ENCODE measurements at regions not wholly inside any gene's neighbourhood (a gene's known extent, or its start where the extent isn't known, plus 50 kb on each side); places are given as distances from the start of the nearest gene placed in this dataset.

DNA sequence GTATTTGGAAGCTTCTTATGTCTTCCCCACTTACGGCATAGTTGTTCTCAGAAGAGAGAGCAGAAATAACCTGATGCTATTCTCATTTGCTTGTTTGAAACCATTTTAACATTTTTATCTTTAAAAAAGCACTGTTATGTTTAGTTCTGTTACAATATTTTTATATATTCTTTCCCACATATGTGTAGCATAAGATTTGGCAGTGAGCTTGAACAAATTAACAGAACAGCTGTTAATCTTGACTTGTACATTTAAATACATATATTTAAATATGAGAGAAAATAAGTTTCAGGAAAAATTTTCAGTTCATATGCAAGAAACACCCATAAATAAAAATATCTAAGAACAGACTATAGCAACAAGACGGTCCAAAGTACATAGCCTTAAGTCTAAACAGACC, 431.7 kb upstream of the IRAK1BP1 start:
- no peak for TF ChIP-seq EZH2phosphoT487 (IDR thresholded peaks at IDR 0.05; ENCODE audit: low read depth)
- TF ChIP-seq, protein P1, sequence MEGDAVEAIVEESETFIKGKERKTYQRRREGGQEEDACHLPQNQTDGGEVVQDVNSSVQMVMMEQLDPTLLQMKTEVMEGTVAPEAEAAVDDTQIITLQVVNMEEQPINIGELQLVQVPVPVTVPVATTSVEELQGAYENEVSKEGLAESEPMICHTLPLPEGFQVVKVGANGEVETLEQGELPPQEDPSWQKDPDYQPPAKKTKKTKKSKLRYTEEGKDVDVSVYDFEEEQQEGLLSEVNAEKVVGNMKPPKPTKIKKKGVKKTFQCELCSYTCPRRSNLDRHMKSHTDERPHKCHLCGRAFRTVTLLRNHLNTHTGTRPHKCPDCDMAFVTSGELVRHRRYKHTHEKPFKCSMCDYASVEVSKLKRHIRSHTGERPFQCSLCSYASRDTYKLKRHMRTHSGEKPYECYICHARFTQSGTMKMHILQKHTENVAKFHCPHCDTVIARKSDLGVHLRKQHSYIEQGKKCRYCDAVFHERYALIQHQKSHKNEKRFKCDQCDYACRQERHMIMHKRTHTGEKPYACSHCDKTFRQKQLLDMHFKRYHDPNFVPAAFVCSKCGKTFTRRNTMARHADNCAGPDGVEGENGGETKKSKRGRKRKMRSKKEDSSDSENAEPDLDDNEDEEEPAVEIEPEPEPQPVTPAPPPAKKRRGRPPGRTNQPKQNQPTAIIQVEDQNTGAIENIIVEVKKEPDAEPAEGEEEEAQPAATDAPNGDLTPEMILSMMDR (IDR thresholded peaks at IDR 0.05; ENCODE audit: low read depth, low read length) = no peak
- no peaks in the 10 kb centered on the region for H4K20me1 ChIP-seq (ENCODE audit: insufficient read depth, low read length)
- no peak overlapping the region for H3K27ac ChIP-seq (ENCODE audit: low read length)

DNA sequence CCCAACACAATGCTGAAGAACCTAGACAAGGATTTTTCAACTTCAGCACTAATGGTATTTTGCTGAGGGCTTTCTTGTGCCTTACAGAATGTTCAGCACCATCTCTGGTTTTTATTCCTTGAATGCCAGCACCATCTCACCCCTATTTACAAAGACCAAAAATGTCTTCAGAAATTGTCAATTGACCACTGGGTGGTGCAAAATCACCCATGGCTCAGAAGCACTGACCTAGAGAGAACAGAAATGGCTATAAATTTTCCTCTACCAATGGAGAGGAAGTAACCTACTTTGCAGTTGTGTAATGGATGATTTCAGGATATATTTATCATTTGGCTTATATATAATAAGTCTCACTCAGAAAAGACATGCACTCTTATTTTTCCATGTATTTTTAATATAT, 431.0 kb upstream of the IRAK1BP1 start:
- TF ChIP-seq, protein P1 (IDR thresholded peaks at IDR 0.05; ENCODE audit: low read depth, low read length) = peak; percentile 42
- TF ChIP-seq EZH2phosphoT487 (IDR thresholded peaks at IDR 0.05; ENCODE audit: low read depth) = no peak
- Histone ChIP-seq H3K9me3 (ENCODE audit: insufficient read depth, low read length) (no peaks in the 10 kb centered on the region), H3K4me1 (ENCODE audit: low read length) (no peaks in the 10 kb centered on the region), H4K20me1 (ENCODE audit: insufficient read depth, low read length) (no peaks in the 10 kb centered on the region), H2AFZ (ENCODE audit: low read depth, low read length) (no peak overlapping the region), H3K36me3 (replicated peaks; ENCODE audit: low read depth, low read length) (no peaks in the 10 kb centered on the region), H3K9ac (ENCODE audit: low read length) (no peak overlapping the region), H3K4me3 (ENCODE audit: low read length) (no peak overlapping the region), H3K4me2 (ENCODE audit: low read length) (no peak overlapping the region), H3K79me2 (ENCODE audit: low read length) (no peaks in the 10 kb centered on the region), H3K27ac (ENCODE audit: low read length) (no peak overlapping the region), H3K27me3 (ENCODE audit: low read depth, low read length) (no peaks in the 10 kb centered on the region)

More for the DNA sequence above, 431.7 kb upstream of the IRAK1BP1 start:
- Histone ChIP-seq H2AFZ (ENCODE audit: low read depth, low read length) (no peak overlapping the region), H3K9me3 (ENCODE audit: insufficient read depth, low read length) (no peaks in the 10 kb centered on the region), H3K36me3 (replicated peaks; ENCODE audit: low read depth, low read length) (no peaks in the 10 kb centered on the region), H3K27me3 (ENCODE audit: low read depth, low read length) (no peaks in the 10 kb centered on the region), H3K79me2 (ENCODE audit: low read length) (no peaks in the 10 kb centered on the region), H3K4me3 (ENCODE audit: low read length) (no peak overlapping the region), H3K4me1 (ENCODE audit: low read length) (no peaks in the 10 kb centered on the region), H3K4me2 (ENCODE audit: low read length) (no peak overlapping the region), H3K9ac (ENCODE audit: low read length) (no peak overlapping the region)

DNA sequence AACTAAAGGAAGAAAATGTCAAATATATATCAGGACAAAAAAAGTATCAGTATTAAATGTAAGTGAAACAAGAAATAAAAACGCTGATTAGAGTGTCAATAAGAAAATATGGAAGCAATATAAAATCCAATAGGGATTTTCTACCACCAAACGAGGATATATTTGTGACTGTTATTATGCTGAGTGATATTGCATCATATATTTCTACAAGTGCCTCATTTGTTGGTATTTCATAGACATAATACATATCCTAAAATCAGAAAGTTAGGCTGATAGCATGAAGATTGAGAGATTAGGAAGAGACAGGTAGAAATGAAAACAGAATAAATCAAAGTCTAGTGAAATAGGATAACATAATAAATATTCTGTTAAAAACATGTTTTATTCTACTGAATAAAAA, 429.2 kb upstream of the IRAK1BP1 start:
- H3K9ac ChIP-seq (ENCODE audit: low read length) = no peak overlapping the region
- H3K4me2 ChIP-seq (ENCODE audit: low read length) = no peak overlapping the region
- no peak for TF ChIP-seq EZH2phosphoT487 (IDR thresholded peaks at IDR 0.05; ENCODE audit: low read depth)
- TF ChIP-seq, protein P1 (IDR thresholded peaks at IDR 0.05; ENCODE audit: low read depth, low read length) = no peak
- no peaks in the 10 kb centered on the region for H3K9me3 ChIP-seq (ENCODE audit: insufficient read depth, low read length)
- H3K27ac ChIP-seq (ENCODE audit: low read length) = no peak overlapping the region
- H3K27me3 ChIP-seq (ENCODE audit: low read depth, low read length) = no peaks in the 10 kb centered on the region
- no peak overlapping the region for H2AFZ ChIP-seq (ENCODE audit: low read depth, low read length)
- no peaks in the 10 kb centered on the region for H3K36me3 ChIP-seq (replicated peaks; ENCODE audit: low read depth, low read length)
- H3K4me3 ChIP-seq (ENCODE audit: low read length) = no peak overlapping the region
- no peaks in the 10 kb centered on the region for H3K79me2 ChIP-seq (ENCODE audit: low read length)
- H3K4me1 ChIP-seq (ENCODE audit: low read length) = no peaks in the 10 kb centered on the region
- no peaks in the 10 kb centered on the region for H4K20me1 ChIP-seq (ENCODE audit: insufficient read depth, low read length)

DNA sequence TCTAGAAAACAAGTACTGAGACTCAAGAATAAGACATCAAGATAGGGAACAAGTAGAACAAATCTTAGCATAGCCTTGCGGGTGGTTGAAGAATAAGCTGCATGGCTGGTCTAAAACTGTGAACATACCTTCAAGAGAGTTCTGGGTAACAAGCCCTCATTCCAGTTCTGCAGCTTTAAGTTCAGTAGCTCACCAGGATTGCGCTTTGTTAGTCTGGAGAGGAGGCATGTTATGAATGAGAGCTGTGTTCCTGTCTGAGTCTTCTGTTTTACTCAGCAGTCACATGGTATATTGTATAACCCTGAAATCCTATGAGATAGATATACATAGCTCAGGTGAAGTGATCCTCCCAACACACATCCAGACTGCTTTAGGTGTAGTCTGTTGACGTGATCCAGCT, 406.6 kb upstream of the IRAK1BP1 start:
- H3K79me2 ChIP-seq (ENCODE audit: low read length) = no peaks in the 10 kb centered on the region
- H2AFZ ChIP-seq (ENCODE audit: low read depth, low read length) = no peak overlapping the region
- no peaks in the 10 kb centered on the region for H3K27me3 ChIP-seq (ENCODE audit: low read depth, low read length)
- no peaks in the 10 kb centered on the region for H4K20me1 ChIP-seq (ENCODE audit: insufficient read depth, low read length)
- H3K9me3 ChIP-seq (ENCODE audit: insufficient read depth, low read length) = no peaks in the 10 kb centered on the region
- no peaks in the 10 kb centered on the region for H3K36me3 ChIP-seq (replicated peaks; ENCODE audit: low read depth, low read length)
- H3K27ac ChIP-seq (ENCODE audit: low read length) = no peak overlapping the region
- no peak overlapping the region for H3K9ac ChIP-seq (ENCODE audit: low read length)
- no peak overlapping the region for H3K4me2 ChIP-seq (ENCODE audit: low read length)
- no peak overlapping the region for H3K4me3 ChIP-seq (ENCODE audit: low read length)
- TF ChIP-seq EZH2phosphoT487 (IDR thresholded peaks at IDR 0.05; ENCODE audit: low read depth) = no peak
- TF ChIP-seq, protein P1 (IDR thresholded peaks at IDR 0.05; ENCODE audit: low read depth, low read length) = no peak
- no peaks in the 10 kb centered on the region for H3K4me1 ChIP-seq (ENCODE audit: low read length)
